Right lobe of liver (tissue), 6 donors: ENCODE measurements at regions not wholly inside any gene's neighbourhood (a gene's known extent, or its start where the extent isn't known, plus 50 kb on each side); places are given as distances from the start of the nearest gene placed in this dataset.
"Not testable (repeated sequence)": the region's sequence is repeated elsewhere in the genome, so short reads cannot be mapped to it uniquely, and the experiment has no call there.

ENCODE experiments used
- ATAC-seq, 4 donors: fragments of 200-7000 bp; cut with Tn5 transposase; one replicate each; pipeline ENCODE4 v1.9.1; 2020; ENCODE audit warnings: mild to moderate bottlenecking in 4 of 4, moderate library complexity in 4 of 4
- DNase-seq, 3 donors: peaks; one replicate each; pipeline ENCODE4 v3.0.0-alpha.2; 2020
- H3K27ac ChIP-seq, 3 donors: fragments of 200-600 bp; one replicate each; pipeline ENCODE4 v1.8.0; 2022
- H3K27me3 ChIP-seq, 2 donors: fragments of 200-600 bp; one replicate each; pipeline ENCODE4 v1.8.0; 2022
- H3K36me3 ChIP-seq, 4 donors: fragments of 200-600 bp; sonication (generic) in 1 of 4; one replicate each; pipeline versions ENCODE4 v1.5.1 to v1.8.0; 2017 to 2022; ENCODE audit warnings: control low read depth in 1 of 4
- H3K4me1 ChIP-seq, 4 donors: fragments of 200-600 bp; sonication (generic) in 1 of 4; one replicate each; pipeline versions ENCODE4 v1.5.1 to v1.8.0; 2017 to 2022; ENCODE audit warnings: control low read depth in 1 of 4
- H3K4me3 ChIP-seq, 3 donors: fragments of 200-600 bp; one replicate each; pipeline ENCODE4 v1.8.0; 2022
- H3K9me3 ChIP-seq, 4 donors: fragments of 200-600 bp; sonication (generic) in 1 of 4; one replicate each; pipeline versions ENCODE4 v1.5.1 to v1.8.0; 2017 to 2022; ENCODE audit warnings: control low read depth in 1 of 4
- POLR2A ChIP-seq: fragments of 450-650 bp; IDR thresholded peaks from one replicate; pipeline ENCODE4 v1.6.1; 2017; ENCODE audit warnings: antibody characterized with exemption, mild to moderate bottlenecking
- WGBS: methylation state at CpG from one replicate; pipeline ENCODE4 v1.1.6; 2018; ENCODE audit warnings: low coverage, low lambda C conversion rate; ENCODE audit not compliant: insufficient coverage; ENCODE audit errors: missing lambda C conversion rate; 5-methylcytosine and 5-hydroxymethylcytosine counted together
- intact Hi-C, 2 donors: fragments of 100-400 bp; cut with DNase I; formaldehyde crosslinking; loops; one replicate each; pipeline versions ENCODE4 v1.11.2 to v1.14.1; 2022
- TF ChIP-seq, protein P1 (sequence below), 4 donors: fragments of 200-600 bp in 3 of 4; fragments of 450-650 bp in 1 of 4; IDR thresholded peaks; one replicate each; pipeline versions ENCODE4 v1.5.1 to v1.8.0; 2016 to 2022; ENCODE audit warnings: antibody characterized with exemption in 4 of 4, mild to moderate bottlenecking in 2 of 4
- donor health status: DM: no; HTN: yes; CAD: no.
- donor health status: DM: no; HTN: no; CAD: no.
- donor health status: DM: no; HTN: no; CAD: no.
- donor health status: DM: no; HTN: yes; CAD: no.
- donor health status: DM: no; HTN: yes; CAD: no.

DNA sequence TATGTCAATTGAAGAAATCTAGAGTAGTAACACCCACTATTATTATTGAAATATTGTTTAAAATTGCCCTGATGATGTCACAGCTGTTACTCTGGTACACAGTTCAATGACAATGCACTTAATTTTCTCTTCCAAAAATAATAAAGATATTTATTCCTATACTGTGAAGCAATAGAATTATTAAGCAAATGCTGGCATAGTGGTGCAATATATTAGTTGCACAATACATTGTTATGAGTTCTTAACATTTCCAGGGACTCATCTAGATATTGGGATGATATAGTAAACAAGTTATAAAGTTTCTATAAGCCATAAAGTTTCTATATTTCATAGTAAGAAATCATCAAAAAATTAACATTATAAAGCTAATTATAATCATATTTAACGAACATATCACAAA lies 897.8 kb downstream of the LRFN5 start:
- no peaks in the 10 kb centered on the region for H3K9me3 ChIP-seq
- intact Hi-C loops, result no loop called here
- no peaks in the 10 kb centered on the region for H3K4me1 ChIP-seq

DNA sequence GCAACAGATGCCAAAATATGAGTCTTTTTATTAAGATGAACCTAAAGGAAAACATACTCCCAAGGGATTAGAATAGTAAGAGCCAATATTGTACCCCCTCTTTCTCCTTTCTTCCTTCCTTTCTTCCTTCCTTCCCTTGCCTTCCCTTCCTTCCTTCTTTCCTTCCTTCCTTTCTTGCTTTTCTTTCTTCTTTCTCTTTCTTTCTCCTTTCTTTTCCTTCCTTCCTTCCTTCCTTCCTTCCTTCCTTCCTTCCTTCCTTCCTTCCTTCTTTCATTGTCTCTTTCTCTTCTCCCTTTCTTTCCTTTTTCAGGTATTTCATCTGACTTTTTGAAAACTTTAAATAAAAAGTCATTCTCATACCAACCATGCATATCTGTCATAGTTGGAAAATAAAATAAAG lies 892.5 kb downstream of the LRFN5 start:
- H3K4me1 ChIP-seq, result no peaks in the 10 kb centered on the region
- ATAC-seq (no peak), DNase-seq (no peak)
- H3K27ac ChIP-seq, result no peak overlapping the region
- no peak overlapping the region for H3K4me3 ChIP-seq
- intact Hi-C loops, result no loop called here
- TF ChIP-seq, protein P1, sequence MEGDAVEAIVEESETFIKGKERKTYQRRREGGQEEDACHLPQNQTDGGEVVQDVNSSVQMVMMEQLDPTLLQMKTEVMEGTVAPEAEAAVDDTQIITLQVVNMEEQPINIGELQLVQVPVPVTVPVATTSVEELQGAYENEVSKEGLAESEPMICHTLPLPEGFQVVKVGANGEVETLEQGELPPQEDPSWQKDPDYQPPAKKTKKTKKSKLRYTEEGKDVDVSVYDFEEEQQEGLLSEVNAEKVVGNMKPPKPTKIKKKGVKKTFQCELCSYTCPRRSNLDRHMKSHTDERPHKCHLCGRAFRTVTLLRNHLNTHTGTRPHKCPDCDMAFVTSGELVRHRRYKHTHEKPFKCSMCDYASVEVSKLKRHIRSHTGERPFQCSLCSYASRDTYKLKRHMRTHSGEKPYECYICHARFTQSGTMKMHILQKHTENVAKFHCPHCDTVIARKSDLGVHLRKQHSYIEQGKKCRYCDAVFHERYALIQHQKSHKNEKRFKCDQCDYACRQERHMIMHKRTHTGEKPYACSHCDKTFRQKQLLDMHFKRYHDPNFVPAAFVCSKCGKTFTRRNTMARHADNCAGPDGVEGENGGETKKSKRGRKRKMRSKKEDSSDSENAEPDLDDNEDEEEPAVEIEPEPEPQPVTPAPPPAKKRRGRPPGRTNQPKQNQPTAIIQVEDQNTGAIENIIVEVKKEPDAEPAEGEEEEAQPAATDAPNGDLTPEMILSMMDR (IDR thresholded peaks at IDR 0.05), result no peak
- no peak for TF ChIP-seq POLR2A
- H3K27me3 ChIP-seq, result no peaks in the 10 kb centered on the region
- no peaks in the 10 kb centered on the region for H3K9me3 ChIP-seq
- no peaks in the 10 kb centered on the region for H3K36me3 ChIP-seq

More for the DNA sequence above, 897.8 kb downstream of the LRFN5 start:
- Histone ChIP-seq H3K4me3 (no peak overlapping the region), H3K27me3 (no peaks in the 10 kb centered on the region), H3K36me3 (no peaks in the 10 kb centered on the region), H3K27ac (no peak overlapping the region)
- no peak for TF ChIP-seq POLR2A
- TF ChIP-seq, protein P1 (IDR thresholded peaks at IDR 0.05), result no peak
- 43% methylated on average over 1 of the region's 1 CpG for WGBS
- DNase-seq (no peak), ATAC-seq (no peak)

DNA sequence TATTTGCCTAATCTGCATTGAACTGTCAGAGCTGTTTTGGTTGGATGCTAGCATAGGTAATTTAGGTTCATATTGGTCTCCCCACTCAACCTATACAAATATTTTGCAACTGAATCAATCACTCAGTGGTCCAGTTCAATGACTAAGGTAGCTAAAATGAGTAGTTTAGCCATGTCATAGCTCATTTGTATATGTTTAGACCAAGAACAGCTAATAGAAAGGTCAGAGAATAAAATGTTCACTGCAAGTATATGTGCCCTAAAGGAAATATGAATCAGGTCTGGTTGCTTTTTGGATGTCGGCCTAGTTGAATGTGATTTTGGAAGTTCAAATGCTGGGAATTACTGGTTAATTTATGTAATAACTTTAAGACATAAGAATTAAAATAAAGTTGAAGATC lies 883.9 kb downstream of the LRFN5 start:
- TF ChIP-seq, protein P1 (IDR thresholded peaks at IDR 0.05), result no peak
- WGBS, result 53% methylated on average over 1 of the region's 1 CpG

GRCh38 chr14:42488965-42489364 lies 882.3 kb downstream of the LRFN5 start:
- Histone ChIP-seq H3K4me1 (no peaks in the 10 kb centered on the region), H3K27ac (no peak overlapping the region), H3K4me3 (no peak overlapping the region), H3K36me3 (no peaks in the 10 kb centered on the region), H3K9me3 (no peaks in the 10 kb centered on the region), H3K27me3 (no peaks in the 10 kb centered on the region)
- no peak for DNase-seq
- TF ChIP-seq POLR2A, result no peak
- TF ChIP-seq, protein P1 (IDR thresholded peaks at IDR 0.05), result no peak
- intact Hi-C loops, result no loop called here
- no peak for ATAC-seq
- WGBS, result 64% methylated on average over 1 of the region's 1 CpG

More for the DNA sequence above, 883.9 kb downstream of the LRFN5 start:
- ATAC-seq (no peak), DNase-seq (no peak)
- no peak overlapping the region for H3K27ac ChIP-seq
- no peaks in the 10 kb centered on the region for H3K36me3 ChIP-seq
- intact Hi-C loops, result no loop called here
- no peaks in the 10 kb centered on the region for H3K9me3 ChIP-seq
- H3K4me3 ChIP-seq, result no peak overlapping the region
- H3K4me1 ChIP-seq, result no peaks in the 10 kb centered on the region
- no peaks in the 10 kb centered on the region for H3K27me3 ChIP-seq

DNA sequence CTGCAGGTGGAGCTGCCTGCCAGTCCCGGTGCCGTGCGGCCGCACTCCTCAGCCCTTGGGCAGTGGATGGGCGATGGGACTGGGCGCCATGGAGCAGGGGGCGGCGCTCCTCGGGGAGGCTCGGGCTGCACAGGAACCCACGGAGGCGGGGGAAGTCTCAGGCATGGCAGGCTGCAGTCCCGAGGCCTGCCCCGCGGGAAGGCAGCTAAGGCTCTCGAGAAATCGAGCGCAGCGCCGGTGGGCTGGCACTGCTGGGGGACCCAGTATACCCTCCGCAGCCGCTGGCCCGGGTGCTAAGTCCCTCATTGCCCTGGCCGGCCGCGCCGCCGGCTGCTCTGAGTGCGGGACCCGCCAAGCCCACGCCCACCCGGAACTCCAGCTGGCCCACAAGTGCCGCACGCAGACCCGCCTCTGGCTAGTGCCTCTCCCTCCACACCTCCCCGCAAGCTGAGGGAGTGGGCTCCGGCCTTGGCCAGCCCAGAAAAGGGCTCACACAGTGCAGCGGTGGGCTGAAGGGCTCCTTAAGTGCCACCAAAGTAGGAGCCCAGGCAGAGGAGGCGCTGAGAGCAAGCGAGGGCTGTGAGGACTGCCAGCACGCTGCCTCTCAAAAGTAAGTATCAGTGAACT lies 875.8 kb downstream of the LRFN5 start:
- ATAC-seq, intact Hi-C loops, H3K27ac ChIP-seq, H3K4me1 ChIP-seq, H3K9me3 ChIP-seq, H3K36me3 ChIP-seq, H3K4me3 ChIP-seq, H3K27me3 ChIP-seq: not testable (repeated sequence)
- WGBS, result 90% methylated on average over 3 of the region's 41 CpGs
- DNase-seq, result peak in 1 of 3 donors; percentile 51

GRCh38 chr14:42481714-42482113 lies 875.0 kb downstream of the LRFN5 start:
- ATAC-seq, H3K27ac ChIP-seq, intact Hi-C loops, H3K4me1 ChIP-seq, DNase-seq, H3K9me3 ChIP-seq, H3K36me3 ChIP-seq, H3K27me3 ChIP-seq, H3K4me3 ChIP-seq: not testable (repeated sequence)
- WGBS, result 88% methylated on average over 5 of the region's 8 CpGs
